A549 (cell line): ENCODE measurements at regions not wholly inside any gene's neighbourhood (a gene's known extent, or its start where the extent isn't known, plus 50 kb on each side); places are given as distances from the start of the nearest gene placed in this dataset.

Experiments
- CHD2 ChIP-seq: fragments of 150-350 bp; IDR thresholded peaks from 2 replicates; pipeline ENCODE4 v1.6.1; 2014; ENCODE audit warnings: low read length; ENCODE audit not compliant: partially characterized antibody
- CTCF ChIP-seq: fragments of >200 bp; sonication (Bioruptor Twin); formaldehyde crosslinking; IDR thresholded peaks from 3 replicates; pipeline ENCODE4 v1.5.1; 2016
- HMGXB4 ChIP-seq: fragments of 250-450 bp; sonication (Bioruptor Pico); IDR thresholded peaks from 2 replicates; pipeline ENCODE4 v1.5.0; 2021; ENCODE audit warnings: mild to moderate bottlenecking, moderate library complexity, borderline replicate concordance
- JUN ChIP-seq, 2 experiments: fragments of >200 bp; sonication (Bioruptor Twin); formaldehyde crosslinking; IDR thresholded peaks; 2 replicates in 1 of 2; 3 replicates in 1 of 2; pipeline ENCODE4 v1.6.1; 2016 to 2017
- KDM1A ChIP-seq: fragments of 200-600 bp; sonication (generic); IDR thresholded peaks from 2 replicates; pipeline ENCODE4 v1.6.1; 2016; ENCODE audit warnings: low read depth, mild to moderate bottlenecking
- MAX ChIP-seq: IDR thresholded peaks from 2 replicates; pipeline ENCODE4 v1.6.1; 2012
- MYC ChIP-seq: IDR thresholded peaks from 2 replicates; pipeline ENCODE4 v1.6.1; 2012; ENCODE audit warnings: mild to moderate bottlenecking, inconsistent platforms, low read length, improper control_type of control experiment, borderline replicate concordance
- REST ChIP-seq: fragments of 200-600 bp; sonication (generic); IDR thresholded peaks from 2 replicates; pipeline ENCODE4 v1.6.1; 2016; ENCODE audit warnings: antibody characterized with exemption, mild to moderate bottlenecking, moderate library complexity
- RFX5 ChIP-seq: fragments of 450-650 bp; IDR thresholded peaks from 2 replicates; pipeline ENCODE4 v1.7.1; 2014; ENCODE audit warnings: antibody characterized with exemption, mild to moderate bottlenecking, moderate library complexity
- SMC3 ChIP-seq: fragments of >200 bp; sonication (Bioruptor Twin); formaldehyde crosslinking; IDR thresholded peaks from 3 replicates; pipeline ENCODE4 v1.6.1; 2018; ENCODE audit warnings: inconsistent platforms

GRCh38 chr21:15543473-15543872 is 186.3 kb upstream of the USP25 start:
- TF ChIP-seq CTCF: no peak
- no peak for TF ChIP-seq REST
- no peak for TF ChIP-seq HMGXB4 (CRISPR knock-in tag)
- TF ChIP-seq JUN (IDR thresholded peaks at IDR 0.05): no peak
- no peak for TF ChIP-seq SMC3
- TF ChIP-seq MAX: no peak
- no peak for TF ChIP-seq CHD2
- no peak for TF ChIP-seq MYC
- TF ChIP-seq RFX5: no peak
- TF ChIP-seq KDM1A: no peak
